ENCODE measurements at regions not wholly inside any gene's neighbourhood (a gene's known extent, or its start where the extent isn't known, plus 50 kb on each side); places are given as distances from the start of the nearest gene placed in this dataset.
A peak's percentile ranks its signal among the peaks of the same experiment; 100 is the strongest.
"Not testable (repeated sequence)": the region's sequence is repeated elsewhere in the genome, so short reads cannot be mapped to it uniquely, and the experiment has no call there.

DNA sequence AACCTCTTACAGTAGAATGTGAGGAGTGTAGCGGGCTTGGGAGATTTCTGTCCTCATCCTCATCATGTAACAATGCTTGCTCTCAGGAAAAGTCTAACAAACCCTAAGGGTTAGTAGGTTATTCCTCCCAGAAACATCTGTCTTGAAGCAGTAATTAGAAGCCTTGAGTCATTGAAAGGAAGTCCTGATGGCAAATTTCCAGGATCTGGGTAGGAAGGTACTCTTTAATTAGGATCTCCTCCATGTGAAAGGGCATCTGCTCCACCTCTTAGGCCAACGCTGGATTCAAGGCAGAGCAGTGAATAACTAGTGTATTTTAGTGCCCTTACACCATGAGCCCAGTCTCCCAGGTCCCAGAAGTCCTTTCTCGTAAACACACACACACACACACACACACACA, 106.6 kb upstream of the BARHL2 start:
- DNase-seq = no peak

- DNase-seq = peak; percentile 32
Measured at GRCh38 chr1:90821788-90822359, 104.8 kb upstream of the BARHL2 start.

- no peak for DNase-seq
Measured at GRCh38 chr1:90821152-90821787, 104.2 kb upstream of the BARHL2 start.

DNA sequence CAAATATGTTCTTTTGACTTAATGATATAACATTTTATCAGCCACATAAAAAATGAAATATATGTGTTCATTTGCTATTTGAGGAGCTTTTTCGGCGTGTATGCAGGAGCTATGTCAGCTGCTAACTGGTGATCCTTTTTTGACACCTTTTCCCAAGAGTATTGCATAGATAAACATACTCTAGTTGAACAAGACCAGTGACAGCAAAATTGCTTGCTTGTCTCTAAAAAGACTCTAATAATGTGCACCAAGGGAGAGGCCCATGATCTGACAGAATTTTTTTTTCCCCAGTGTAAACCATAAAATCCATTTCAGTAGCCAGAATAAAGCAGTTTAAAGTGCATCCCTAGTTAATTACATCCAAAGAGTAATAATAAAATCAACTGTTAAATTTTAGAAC, 103.6 kb upstream of the BARHL2 start:
- no peak for DNase-seq

DNA sequence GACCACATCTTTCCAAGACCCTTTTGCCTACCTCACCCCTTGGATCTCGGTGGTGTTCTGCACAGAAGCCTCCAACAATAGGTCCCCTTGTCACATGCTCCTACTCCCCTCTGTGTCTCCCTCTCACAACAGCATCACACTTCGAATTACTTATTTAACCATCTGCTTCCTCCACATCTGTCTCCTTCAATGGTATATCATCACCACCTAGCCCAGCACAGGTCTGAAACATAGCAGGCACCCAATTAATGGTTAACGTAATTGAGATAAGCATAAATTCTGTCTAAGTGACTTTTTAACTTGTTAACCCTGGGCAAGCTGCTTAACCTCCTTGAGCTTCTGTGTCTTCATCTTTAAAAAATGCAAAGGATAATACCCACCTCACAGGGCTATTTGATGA, 100.3 kb upstream of the BARHL2 start:
- no peak for DNase-seq

DNA sequence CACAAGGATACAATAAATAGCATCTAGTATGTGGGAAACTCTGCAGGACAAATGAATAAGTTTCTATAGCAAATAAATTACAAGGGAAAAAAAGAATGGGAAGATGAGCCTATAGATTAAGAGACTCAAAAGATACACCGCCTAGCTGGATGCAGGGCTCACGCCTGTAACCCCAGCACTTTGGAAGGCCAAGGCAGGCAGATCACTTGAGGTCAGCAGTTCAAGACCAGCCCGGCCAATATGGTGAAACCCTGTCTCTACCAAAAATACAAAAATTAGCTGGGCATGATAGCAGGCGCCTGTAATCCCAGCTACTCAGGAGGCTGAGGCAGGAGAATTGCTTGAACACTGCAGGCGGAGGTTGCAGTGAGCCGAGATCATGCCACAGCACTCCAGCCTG, 95.1 kb upstream of the BARHL2 start:
- not testable (repeated sequence) for DNase-seq

GRCh38 chr1:90811444-90811950, 94.4 kb upstream of the BARHL2 start:
- DNase-seq = not testable (repeated sequence)

DNA sequence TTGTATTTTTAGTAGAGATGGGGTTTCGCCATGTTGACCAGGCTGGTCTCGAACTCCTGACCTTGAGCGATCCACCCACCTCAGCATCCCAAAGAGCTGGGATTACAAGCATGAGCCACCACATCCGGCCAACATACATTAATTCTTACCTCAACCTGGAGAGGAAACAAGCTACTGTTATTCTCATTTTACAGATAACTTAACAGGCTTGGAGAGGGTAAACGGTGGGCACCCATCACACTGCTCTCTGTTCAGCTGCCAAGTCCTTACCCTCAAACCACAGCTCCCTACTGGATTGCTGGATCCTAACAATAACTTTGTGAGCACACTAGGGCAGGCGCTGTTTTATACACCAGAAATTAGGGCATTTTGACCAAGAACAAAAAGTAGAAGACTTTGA, 93.6 kb upstream of the BARHL2 start:
- no peak for DNase-seq

DNA sequence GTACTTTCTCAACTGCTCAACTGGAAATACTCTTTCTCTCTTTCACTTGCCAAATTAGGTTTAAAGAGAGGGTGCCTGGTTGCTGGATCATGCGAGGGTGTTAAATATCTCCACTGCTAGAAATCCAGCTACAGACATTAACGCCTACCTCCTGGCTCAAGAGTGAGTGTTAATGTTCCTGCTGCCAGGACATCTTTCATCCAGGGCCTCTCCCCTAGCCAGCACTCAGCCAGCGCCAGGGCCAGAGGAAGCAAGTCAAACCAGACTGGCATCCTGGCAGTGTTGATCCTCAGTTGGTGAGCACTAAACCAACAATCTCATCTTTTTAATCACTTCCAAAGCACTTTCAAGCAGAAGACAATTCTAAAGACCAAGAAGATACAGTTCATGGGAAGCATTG, 92.9 kb upstream of the BARHL2 start:
- DNase-seq = no peak

GRCh38 chr1:90809093-90809492, 92.0 kb upstream of the BARHL2 start:
- no peak for DNase-seq

DNA sequence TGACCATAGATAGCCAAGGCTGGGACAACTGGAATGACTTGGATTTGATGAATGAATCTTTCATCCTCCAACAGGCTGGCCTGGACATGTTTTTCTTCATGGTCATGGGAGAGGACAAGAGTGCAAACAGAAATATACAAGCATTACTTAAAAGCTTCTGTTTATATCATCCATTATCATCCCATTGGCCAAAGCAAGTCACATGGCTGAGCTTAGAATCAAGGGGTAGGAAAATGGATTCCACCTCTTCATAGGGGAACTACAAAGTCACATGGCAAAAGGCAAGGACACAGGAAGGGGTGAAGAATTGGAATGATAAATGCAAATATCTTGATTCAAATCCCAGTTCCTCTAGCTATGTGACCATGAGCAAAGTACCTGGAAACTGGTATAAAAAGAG, 90.2 kb upstream of the BARHL2 start:
- DNase-seq = no peak

- no peak for DNase-seq
Measured at GRCh38 chr1:90802622-90803021, 85.5 kb upstream of the BARHL2 start.

- DNase-seq = no peak
Measured at GRCh38 chr1:90800012-90800717, 83.1 kb upstream of the BARHL2 start.

DNA sequence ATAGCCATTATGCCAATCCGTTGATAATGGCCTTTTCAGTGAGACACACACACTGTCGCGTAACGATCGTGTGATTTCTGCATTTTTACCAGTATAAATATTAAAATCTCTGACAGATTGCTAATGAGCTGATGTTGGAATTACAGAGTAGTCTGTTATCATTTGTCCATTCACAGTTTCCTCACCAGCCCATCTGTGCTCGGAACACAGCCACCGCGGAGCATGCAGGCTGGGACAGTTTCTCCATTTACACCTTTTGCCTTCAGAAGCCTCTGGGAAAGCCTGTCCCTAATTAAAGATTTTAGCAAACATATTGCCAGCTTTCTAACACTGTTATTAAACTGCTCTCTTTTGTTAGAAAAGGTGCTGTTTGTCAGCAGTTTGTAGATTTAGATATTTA, 82.2 kb upstream of the BARHL2 start:
- no peak for DNase-seq

DNA sequence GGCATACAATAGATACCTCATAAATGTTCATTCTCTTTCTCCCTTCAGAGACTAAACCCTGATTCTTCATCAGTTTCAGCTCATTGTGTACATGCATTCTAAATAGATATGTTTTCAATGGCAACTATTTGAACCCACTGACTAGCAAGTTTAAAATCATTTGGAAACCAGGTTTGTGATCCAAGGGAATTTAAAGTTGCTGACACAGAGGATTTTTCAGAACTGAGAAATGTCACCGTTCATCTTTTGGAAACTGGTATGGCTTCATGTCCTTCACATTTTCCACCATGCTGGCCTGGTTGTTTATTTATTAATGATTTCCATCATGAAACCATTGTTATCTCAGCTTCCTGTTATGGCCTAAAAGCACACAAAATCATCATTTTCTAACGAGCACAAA, 81.8 kb upstream of the BARHL2 start:
- no peak for DNase-seq

DNA sequence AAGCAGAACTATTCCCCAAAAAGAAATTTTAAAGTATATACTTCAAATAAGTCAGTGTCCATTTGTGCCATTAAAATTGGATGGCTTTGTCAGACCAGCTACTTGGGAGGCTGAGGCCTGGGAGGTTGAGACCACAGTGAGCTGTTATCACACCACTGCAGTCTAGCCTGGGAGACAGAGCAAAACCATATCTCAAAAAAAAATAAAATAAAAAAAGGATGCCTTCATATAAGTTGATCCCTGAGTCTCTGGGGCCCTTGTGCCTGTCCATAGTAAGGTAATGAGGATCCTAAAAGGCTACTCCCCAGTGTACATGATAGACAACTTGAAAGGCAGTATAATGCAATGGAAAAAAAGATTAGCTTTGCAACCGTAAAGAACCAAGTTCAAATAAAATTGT, 81.2 kb upstream of the BARHL2 start:
- no peak for DNase-seq

- no peak for DNase-seq
Measured at GRCh38 chr1:90795431-90795830, 78.3 kb upstream of the BARHL2 start.

- no peak for DNase-seq
Measured at GRCh38 chr1:90786709-90787108, 69.6 kb upstream of the BARHL2 start.

DNA sequence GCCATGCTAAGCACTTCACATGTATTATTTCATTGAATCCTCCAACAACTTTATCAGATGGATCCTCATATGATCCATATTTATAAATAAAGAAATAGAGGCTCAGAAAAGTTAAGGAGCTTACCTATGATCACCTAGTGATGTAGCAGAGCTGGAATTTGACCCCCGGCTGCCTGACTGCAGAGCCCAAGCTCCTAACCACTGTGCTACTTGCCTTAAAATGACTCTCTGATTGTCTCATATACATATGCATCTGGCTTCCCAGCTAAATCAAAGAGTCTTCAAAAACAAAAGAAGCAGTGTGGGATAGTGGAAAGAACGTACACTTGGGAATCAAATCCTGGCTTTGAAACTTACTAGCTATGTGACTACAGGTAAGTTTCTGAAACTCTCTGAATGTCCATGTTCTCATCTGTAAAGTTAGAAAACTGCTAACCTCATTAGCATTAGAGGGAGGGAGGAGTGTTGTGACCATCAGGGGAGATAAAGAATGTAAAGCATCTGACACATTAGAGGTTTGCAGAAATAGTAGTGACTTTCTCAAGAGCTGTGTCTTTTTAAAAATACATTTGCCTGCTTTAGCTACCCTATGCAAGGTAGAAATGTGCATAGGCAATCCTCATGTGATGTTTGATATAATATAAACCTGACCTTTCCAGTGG, 67.2 kb upstream of the BARHL2 start:
- no peak for DNase-seq

DNA sequence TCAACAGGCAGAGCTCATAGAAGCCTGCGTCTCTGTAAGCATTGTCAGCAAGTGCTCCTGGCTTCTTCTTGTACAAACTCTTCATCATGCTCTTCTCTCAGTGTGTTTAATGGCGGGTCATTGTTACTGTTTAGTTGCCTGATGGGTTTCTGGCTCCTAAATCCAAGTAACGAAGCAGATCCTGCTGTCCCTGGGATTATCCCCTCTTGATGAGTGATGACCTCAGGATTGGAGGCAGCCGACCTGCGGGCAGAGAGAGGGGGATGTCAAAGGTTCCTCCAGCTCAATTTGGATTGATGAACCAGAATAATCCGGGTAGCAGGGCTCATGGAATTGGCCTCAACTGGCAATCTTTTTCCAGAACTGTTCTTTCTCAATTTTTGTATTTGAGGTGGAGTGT, 66.1 kb upstream of the BARHL2 start:
- no peak for DNase-seq

DNA sequence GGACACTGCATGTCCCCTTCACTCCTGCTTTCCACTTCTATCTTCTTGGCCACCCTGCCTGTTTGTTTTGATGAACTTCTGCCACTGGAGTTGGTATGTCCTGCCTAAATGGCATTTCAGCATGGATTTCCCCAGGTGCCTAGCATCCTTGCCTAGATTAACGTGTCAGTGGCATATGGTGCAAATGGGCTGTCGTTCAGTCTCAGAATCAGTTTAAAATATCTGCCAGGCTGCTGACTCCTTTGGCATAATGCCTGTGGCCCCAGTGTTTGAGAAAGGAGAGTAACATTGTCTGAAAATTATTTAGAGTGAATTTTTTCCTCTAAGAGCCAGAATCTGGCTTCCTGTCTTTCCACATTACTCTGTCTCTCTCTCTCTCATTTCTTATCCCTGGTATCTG, 64.9 kb upstream of the BARHL2 start:
- DNase-seq = no peak

- no peak for DNase-seq
Measured at GRCh38 chr1:90781534-90781933, 64.4 kb upstream of the BARHL2 start.

DNA sequence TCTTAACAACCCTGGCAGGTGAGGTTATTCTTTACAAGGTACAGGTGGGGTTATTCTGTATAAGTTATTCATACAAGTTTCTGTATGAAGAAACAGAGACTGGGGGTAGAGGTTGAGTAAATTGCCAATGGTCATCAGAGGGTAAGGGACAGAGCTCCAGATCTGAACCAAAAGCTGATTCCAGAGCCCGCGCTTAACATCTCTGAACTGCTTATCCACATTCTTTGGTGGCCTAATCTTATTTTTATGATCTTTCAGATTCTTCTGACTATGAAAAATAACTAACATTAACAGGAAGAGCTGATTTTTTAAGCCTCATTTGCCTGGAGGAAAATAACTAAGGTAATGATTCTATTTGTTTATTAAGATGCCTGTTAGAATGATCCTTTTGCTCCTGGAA, 63.9 kb upstream of the BARHL2 start:
- DNase-seq = no peak

- DNase-seq = no peak
Measured at GRCh38 chr1:90779573-90779972, 62.5 kb upstream of the BARHL2 start.
